ENCODE measurements at regions not wholly inside any gene's neighbourhood (a gene's known extent, or its start where the extent isn't known, plus 50 kb on each side); places are given as distances from the start of the nearest gene placed in this dataset.
"Not testable (repeated sequence)": the region's sequence is repeated elsewhere in the genome, so short reads cannot be mapped to it uniquely, and the experiment has no call there.

DNA sequence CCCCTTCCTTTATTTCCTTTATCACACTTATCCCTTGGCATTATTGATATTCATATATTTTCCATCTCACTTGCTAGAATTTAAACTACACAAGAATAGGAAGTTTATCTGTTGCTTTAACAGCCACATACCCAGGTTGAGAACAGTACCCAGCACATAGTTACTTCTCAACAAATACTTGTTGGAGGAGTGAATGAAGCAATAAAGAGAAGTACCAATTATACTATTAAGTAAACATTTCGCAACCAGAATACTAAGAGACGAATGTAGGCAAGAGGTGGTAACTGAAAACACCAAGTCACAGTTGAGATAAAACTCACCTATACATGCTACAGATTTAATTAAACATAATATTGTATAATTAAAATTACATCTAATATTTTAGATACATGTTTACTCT is 110.9 kb downstream of the FSCB start:
- DNase-seq: no peak
- Mint-ChIP-seq H3K27ac (ENCODE audit: unreplicated experiment) (no peak overlapping the region), H3K9me3 (ENCODE audit: unreplicated experiment) (no peaks in the 10 kb centered on the region), H3K4me1 (ENCODE audit: low read depth, unreplicated experiment) (no peaks in the 10 kb centered on the region), H3K36me3 (ENCODE audit: unreplicated experiment) (no peaks in the 10 kb centered on the region), H3K4me3 (ENCODE audit: unreplicated experiment) (no peak overlapping the region), H3K27me3 (ENCODE audit: unreplicated experiment) (no peaks in the 10 kb centered on the region)
- TF ChIP-seq, protein P1, sequence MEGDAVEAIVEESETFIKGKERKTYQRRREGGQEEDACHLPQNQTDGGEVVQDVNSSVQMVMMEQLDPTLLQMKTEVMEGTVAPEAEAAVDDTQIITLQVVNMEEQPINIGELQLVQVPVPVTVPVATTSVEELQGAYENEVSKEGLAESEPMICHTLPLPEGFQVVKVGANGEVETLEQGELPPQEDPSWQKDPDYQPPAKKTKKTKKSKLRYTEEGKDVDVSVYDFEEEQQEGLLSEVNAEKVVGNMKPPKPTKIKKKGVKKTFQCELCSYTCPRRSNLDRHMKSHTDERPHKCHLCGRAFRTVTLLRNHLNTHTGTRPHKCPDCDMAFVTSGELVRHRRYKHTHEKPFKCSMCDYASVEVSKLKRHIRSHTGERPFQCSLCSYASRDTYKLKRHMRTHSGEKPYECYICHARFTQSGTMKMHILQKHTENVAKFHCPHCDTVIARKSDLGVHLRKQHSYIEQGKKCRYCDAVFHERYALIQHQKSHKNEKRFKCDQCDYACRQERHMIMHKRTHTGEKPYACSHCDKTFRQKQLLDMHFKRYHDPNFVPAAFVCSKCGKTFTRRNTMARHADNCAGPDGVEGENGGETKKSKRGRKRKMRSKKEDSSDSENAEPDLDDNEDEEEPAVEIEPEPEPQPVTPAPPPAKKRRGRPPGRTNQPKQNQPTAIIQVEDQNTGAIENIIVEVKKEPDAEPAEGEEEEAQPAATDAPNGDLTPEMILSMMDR (IDR thresholded peaks at IDR 0.05; ENCODE audit: partially characterized antibody, unreplicated experiment): no peak

DNA sequence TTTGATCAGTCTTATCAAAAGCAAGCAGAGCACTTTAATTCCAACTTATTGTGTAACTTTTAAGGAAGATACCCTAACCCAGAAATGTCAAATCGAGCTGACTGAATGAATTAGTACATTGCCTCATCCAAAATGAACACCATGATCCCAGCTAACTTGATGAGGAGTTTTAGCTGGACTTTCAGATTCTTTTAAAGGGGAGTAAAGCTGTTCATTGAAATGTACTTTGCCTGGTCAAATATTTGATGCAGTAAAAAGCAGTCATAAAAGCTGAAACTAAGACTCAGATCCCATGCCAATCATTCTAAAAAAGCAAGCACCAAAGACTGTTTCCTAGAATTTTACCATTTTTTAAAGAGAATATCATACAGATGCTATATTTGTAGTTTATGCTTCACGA is 114.1 kb downstream of the FSCB start:
- H3K27ac Mint-ChIP-seq (ENCODE audit: unreplicated experiment): no peak overlapping the region

DNA sequence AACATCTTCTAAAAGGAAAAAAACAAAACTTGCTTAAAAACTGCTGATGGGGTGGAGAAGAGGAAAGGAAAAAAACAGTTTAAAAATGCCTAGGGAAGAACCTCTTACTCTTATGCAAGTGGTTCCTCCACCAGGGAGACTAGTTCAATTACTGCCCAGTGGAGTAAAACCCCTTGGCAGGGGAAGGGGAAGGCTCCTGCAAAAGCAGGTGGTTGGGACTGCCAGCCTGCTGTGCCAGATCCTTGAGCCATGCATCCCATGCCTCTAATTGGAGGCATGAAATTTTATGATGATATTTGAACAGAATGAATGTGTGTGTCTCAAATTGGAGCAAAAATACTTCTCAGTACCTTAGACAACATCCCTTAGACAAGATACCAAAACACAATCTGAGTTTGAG is 118.8 kb downstream of the FSCB start:
- Mint-ChIP-seq H3K4me3 (ENCODE audit: unreplicated experiment) (no peak overlapping the region), H3K27me3 (ENCODE audit: unreplicated experiment) (no peaks in the 10 kb centered on the region), H3K9me3 (ENCODE audit: unreplicated experiment) (no peaks in the 10 kb centered on the region), H3K4me1 (ENCODE audit: low read depth, unreplicated experiment) (no peaks in the 10 kb centered on the region), H3K36me3 (ENCODE audit: unreplicated experiment) (no peaks in the 10 kb centered on the region), H3K27ac (ENCODE audit: unreplicated experiment) (no peak overlapping the region)
- TF ChIP-seq, protein P1 (IDR thresholded peaks at IDR 0.05; ENCODE audit: partially characterized antibody, unreplicated experiment): no peak
- no peak for DNase-seq

More for the DNA sequence above, 114.1 kb downstream of the FSCB start:
- TF ChIP-seq, protein P1 (IDR thresholded peaks at IDR 0.05; ENCODE audit: partially characterized antibody, unreplicated experiment): no peak
- Mint-ChIP-seq H3K36me3 (ENCODE audit: unreplicated experiment) (no peaks in the 10 kb centered on the region), H3K4me3 (ENCODE audit: unreplicated experiment) (no peak overlapping the region), H3K4me1 (ENCODE audit: low read depth, unreplicated experiment) (no peaks in the 10 kb centered on the region), H3K9me3 (ENCODE audit: unreplicated experiment) (no peaks in the 10 kb centered on the region), H3K27me3 (ENCODE audit: unreplicated experiment) (no peaks in the 10 kb centered on the region)
- DNase-seq: no peak

DNA sequence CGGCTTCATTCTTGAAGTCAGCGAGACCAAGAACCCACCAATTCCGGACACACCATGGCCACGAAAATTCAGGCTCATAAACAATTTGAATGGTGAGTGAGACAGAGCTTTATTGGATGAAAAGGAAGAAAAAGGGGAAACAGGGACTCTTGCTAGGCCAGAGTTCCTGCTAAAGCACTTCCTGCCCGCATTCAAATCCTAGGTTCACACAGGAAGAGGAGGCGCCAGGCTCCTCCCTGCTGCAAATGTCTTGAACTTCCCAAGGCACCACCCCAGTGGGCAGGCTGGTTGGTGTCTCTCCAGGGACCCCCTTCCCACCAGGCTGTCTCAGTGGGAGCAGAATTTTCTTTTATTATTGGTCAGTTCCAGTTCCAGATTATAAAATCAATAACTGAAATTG is 121.2 kb downstream of the FSCB start:
- Mint-ChIP-seq H3K4me3 (ENCODE audit: unreplicated experiment) (no peak overlapping the region), H3K9me3 (ENCODE audit: unreplicated experiment) (no peaks in the 10 kb centered on the region), H3K27ac (ENCODE audit: unreplicated experiment) (no peak overlapping the region), H3K27me3 (ENCODE audit: unreplicated experiment) (no peaks in the 10 kb centered on the region), H3K36me3 (ENCODE audit: unreplicated experiment) (no peaks in the 10 kb centered on the region), H3K4me1 (ENCODE audit: low read depth, unreplicated experiment) (no peaks in the 10 kb centered on the region)
- DNase-seq: no peak
- TF ChIP-seq, protein P1 (IDR thresholded peaks at IDR 0.05; ENCODE audit: partially characterized antibody, unreplicated experiment): no peak

DNA sequence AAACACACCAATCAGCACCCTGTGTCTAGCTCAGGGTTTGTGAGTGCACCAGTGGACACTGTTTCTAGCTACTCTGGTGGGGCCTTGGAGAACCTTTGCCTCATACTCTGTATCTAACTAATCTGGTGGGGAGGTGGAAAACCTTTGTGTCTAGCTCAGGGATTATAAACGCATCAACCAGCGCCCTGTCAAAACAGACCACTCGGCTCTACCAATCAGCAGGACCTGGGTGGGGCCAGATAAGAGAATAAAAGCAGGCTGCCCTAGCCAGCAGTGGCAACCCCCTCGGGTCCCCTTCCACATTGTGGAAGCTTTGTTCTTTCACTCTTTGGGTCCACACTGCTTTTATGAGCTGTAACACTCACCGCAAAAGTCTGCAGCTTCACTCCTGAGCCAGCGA is 121.8 kb downstream of the FSCB start:
- not testable (repeated sequence) for H3K4me1 Mint-ChIP-seq (ENCODE audit: low read depth, unreplicated experiment); H3K9me3 Mint-ChIP-seq (ENCODE audit: unreplicated experiment); H3K36me3 Mint-ChIP-seq (ENCODE audit: unreplicated experiment); DNase-seq; H3K27ac Mint-ChIP-seq (ENCODE audit: unreplicated experiment); H3K4me3 Mint-ChIP-seq (ENCODE audit: unreplicated experiment); H3K27me3 Mint-ChIP-seq (ENCODE audit: unreplicated experiment)

DNA sequence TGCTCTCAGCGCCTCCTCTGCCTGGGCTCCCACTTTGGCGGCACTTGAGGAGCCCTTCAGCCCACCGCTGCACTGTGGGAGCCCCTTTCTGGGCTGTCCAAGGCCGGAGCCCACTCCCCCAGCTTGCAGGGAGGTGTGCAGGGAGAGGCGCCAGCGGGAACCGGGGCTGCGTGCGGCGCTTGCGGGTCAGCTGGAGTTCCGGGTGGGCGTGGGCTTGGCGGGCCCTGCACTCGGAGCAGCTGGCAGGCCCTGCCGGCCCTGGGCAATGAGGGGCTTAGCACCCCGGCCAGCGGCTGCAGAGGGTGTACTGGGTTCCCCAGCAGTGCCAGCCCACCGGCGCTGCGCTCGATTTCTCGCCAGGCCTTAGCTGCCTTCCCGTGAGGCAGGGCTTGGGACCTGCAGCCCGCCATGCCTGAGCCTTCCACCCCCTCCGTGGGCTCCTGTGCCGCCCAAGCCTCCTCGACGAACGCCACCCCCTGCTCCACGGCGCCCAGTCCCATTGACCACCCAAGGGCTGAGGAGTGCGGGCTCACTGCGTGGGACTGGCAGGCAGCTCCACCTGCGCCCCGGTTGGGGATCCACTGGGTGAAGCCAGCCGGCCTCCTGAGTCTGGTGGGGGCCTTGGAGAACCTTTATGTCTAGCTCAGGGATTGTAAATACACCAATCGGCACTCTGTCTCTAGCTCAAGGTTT is 122.3 kb downstream of the FSCB start:
- not testable (repeated sequence) for H3K27me3 Mint-ChIP-seq (ENCODE audit: unreplicated experiment); H3K4me1 Mint-ChIP-seq (ENCODE audit: low read depth, unreplicated experiment); H3K4me3 Mint-ChIP-seq (ENCODE audit: unreplicated experiment); H3K9me3 Mint-ChIP-seq (ENCODE audit: unreplicated experiment); H3K36me3 Mint-ChIP-seq (ENCODE audit: unreplicated experiment); H3K27ac Mint-ChIP-seq (ENCODE audit: unreplicated experiment); DNase-seq
